ENCODE measurements at regions not wholly inside any gene's neighbourhood (a gene's known extent, or its start where the extent isn't known, plus 50 kb on each side); places are given as distances from the start of the nearest gene placed in this dataset.

GRCh38 chr5:152607401-152608160, 202.5 kb upstream of the NMUR2 start:
- no peaks in the 10 kb centered on the region for H3K9me3 ChIP-seq (ENCODE audit: low read depth, low read length)
- DNase-seq (ENCODE audit: low read depth, low spot score) = no peak
- no peak overlapping the region for H3K27ac ChIP-seq
- H3K36me3 ChIP-seq (ENCODE audit: insufficient read depth, low read length) = no peaks in the 10 kb centered on the region
- no peak overlapping the region for H3K4me3 ChIP-seq
- no peak overlapping the region for H3K9ac ChIP-seq (ENCODE audit: insufficient read length)
- TF ChIP-seq FOXP2 (optimal IDR thresholded peaks at IDR 0.05; ENCODE audit: control extremely low read depth, extremely low read length, insufficient read depth) = no peak
- no peak for TF ChIP-seq EZH2 (IDR thresholded peaks at IDR 0.05)
- no peak for TF ChIP-seq POLR2AphosphoS5 (IDR thresholded peaks at IDR 0.05; ENCODE audit: borderline replicate concordance, low read depth, low read length)

GRCh38 chr5:152608458-152608857, 203.4 kb upstream of the NMUR2 start:
- TF ChIP-seq POLR2AphosphoS5 (IDR thresholded peaks at IDR 0.05; ENCODE audit: borderline replicate concordance, low read depth, low read length) = no peak
- TF ChIP-seq FOXP2 (optimal IDR thresholded peaks at IDR 0.05; ENCODE audit: control extremely low read depth, extremely low read length, insufficient read depth) = no peak
- TF ChIP-seq EZH2 (IDR thresholded peaks at IDR 0.05) = no peak
- DNase-seq (ENCODE audit: low read depth, low spot score) = no peak
- no peak overlapping the region for H3K9ac ChIP-seq (ENCODE audit: insufficient read length)

GRCh38 chr5:152619756-152620155, 214.7 kb upstream of the NMUR2 start:
- TF ChIP-seq FOXP2 (optimal IDR thresholded peaks at IDR 0.05; ENCODE audit: control extremely low read depth, extremely low read length, insufficient read depth) = no peak
- no peak for TF ChIP-seq POLR2AphosphoS5 (IDR thresholded peaks at IDR 0.05; ENCODE audit: borderline replicate concordance, low read depth, low read length)
- TF ChIP-seq EZH2 (IDR thresholded peaks at IDR 0.05) = no peak
- H3K9ac ChIP-seq (ENCODE audit: insufficient read length) = no peak overlapping the region
- H3K36me3 ChIP-seq (ENCODE audit: insufficient read depth, low read length) = no peaks in the 10 kb centered on the region
- H3K27ac ChIP-seq = no peak overlapping the region
- no peak overlapping the region for H3K4me3 ChIP-seq
- H3K9me3 ChIP-seq (ENCODE audit: low read depth, low read length) = no peaks in the 10 kb centered on the region
- no peak for DNase-seq (ENCODE audit: low read depth, low spot score)

More at GRCh38 chr5:152608458-152608857, 203.4 kb upstream of the NMUR2 start:
- H3K9me3 ChIP-seq (ENCODE audit: low read depth, low read length) = no peaks in the 10 kb centered on the region
- H3K36me3 ChIP-seq (ENCODE audit: insufficient read depth, low read length) = no peaks in the 10 kb centered on the region
- H3K27ac ChIP-seq = no peak overlapping the region
- no peak overlapping the region for H3K4me3 ChIP-seq

- no peak overlapping the region for H3K27ac ChIP-seq
- no peak for TF ChIP-seq FOXP2 (optimal IDR thresholded peaks at IDR 0.05; ENCODE audit: control extremely low read depth, extremely low read length, insufficient read depth)
- TF ChIP-seq EZH2 (IDR thresholded peaks at IDR 0.05) = no peak
- no peak for TF ChIP-seq POLR2AphosphoS5 (IDR thresholded peaks at IDR 0.05; ENCODE audit: borderline replicate concordance, low read depth, low read length)
- no peaks in the 10 kb centered on the region for H3K36me3 ChIP-seq (ENCODE audit: insufficient read depth, low read length)
- H3K9ac ChIP-seq (ENCODE audit: insufficient read length) = no peak overlapping the region
- H3K4me3 ChIP-seq = no peak overlapping the region
- no peak for DNase-seq (ENCODE audit: low read depth, low spot score)
- no peaks in the 10 kb centered on the region for H3K9me3 ChIP-seq (ENCODE audit: low read depth, low read length)
Observed at GRCh38 chr5:152622628-152623027, 217.5 kb upstream of the NMUR2 start.

- no peak overlapping the region for H3K27ac ChIP-seq
- no peak for DNase-seq (ENCODE audit: low read depth, low spot score)
- no peaks in the 10 kb centered on the region for H3K36me3 ChIP-seq (ENCODE audit: insufficient read depth, low read length)
- H3K9me3 ChIP-seq (ENCODE audit: low read depth, low read length) = no peaks in the 10 kb centered on the region
- TF ChIP-seq POLR2AphosphoS5 (IDR thresholded peaks at IDR 0.05; ENCODE audit: borderline replicate concordance, low read depth, low read length) (no peak), EZH2 (IDR thresholded peaks at IDR 0.05) (no peak), FOXP2 (optimal IDR thresholded peaks at IDR 0.05; ENCODE audit: control extremely low read depth, extremely low read length, insufficient read depth) (no peak)
- no peak overlapping the region for H3K4me3 ChIP-seq
- no peak overlapping the region for H3K9ac ChIP-seq (ENCODE audit: insufficient read length)
Observed at GRCh38 chr5:152623951-152624350, 218.9 kb upstream of the NMUR2 start.

GRCh38 chr5:152625696-152626095, 220.6 kb upstream of the NMUR2 start:
- Histone ChIP-seq H3K9me3 (ENCODE audit: low read depth, low read length) (no peaks in the 10 kb centered on the region), H3K9ac (ENCODE audit: insufficient read length) (no peak overlapping the region), H3K4me3 (no peak overlapping the region), H3K36me3 (ENCODE audit: insufficient read depth, low read length) (no peaks in the 10 kb centered on the region), H3K27ac (no peak overlapping the region)
- no peak for DNase-seq (ENCODE audit: low read depth, low spot score)
- TF ChIP-seq EZH2 (IDR thresholded peaks at IDR 0.05) (no peak), POLR2AphosphoS5 (IDR thresholded peaks at IDR 0.05; ENCODE audit: borderline replicate concordance, low read depth, low read length) (no peak), FOXP2 (optimal IDR thresholded peaks at IDR 0.05; ENCODE audit: control extremely low read depth, extremely low read length, insufficient read depth) (no peak)

GRCh38 chr5:152631221-152631620, 226.1 kb upstream of the NMUR2 start:
- no peak for TF ChIP-seq POLR2AphosphoS5 (IDR thresholded peaks at IDR 0.05; ENCODE audit: borderline replicate concordance, low read depth, low read length)
- TF ChIP-seq FOXP2 (optimal IDR thresholded peaks at IDR 0.05; ENCODE audit: control extremely low read depth, extremely low read length, insufficient read depth) = no peak
- no peak for TF ChIP-seq EZH2 (IDR thresholded peaks at IDR 0.05)
- no peak overlapping the region for H3K9ac ChIP-seq (ENCODE audit: insufficient read length)
- no peak for DNase-seq (ENCODE audit: low read depth, low spot score)
- H3K36me3 ChIP-seq (ENCODE audit: insufficient read depth, low read length) = no peaks in the 10 kb centered on the region
- H3K4me3 ChIP-seq = no peak overlapping the region
- H3K9me3 ChIP-seq (ENCODE audit: low read depth, low read length) = no peaks in the 10 kb centered on the region
- H3K27ac ChIP-seq = no peak overlapping the region

GRCh38 chr5:152632360-152632759, 227.3 kb upstream of the NMUR2 start:
- Histone ChIP-seq H3K27ac (no peak overlapping the region), H3K4me3 (no peak overlapping the region), H3K9me3 (ENCODE audit: low read depth, low read length) (no peaks in the 10 kb centered on the region), H3K36me3 (ENCODE audit: insufficient read depth, low read length) (no peaks in the 10 kb centered on the region), H3K9ac (ENCODE audit: insufficient read length) (no peak overlapping the region)
- TF ChIP-seq FOXP2 (optimal IDR thresholded peaks at IDR 0.05; ENCODE audit: control extremely low read depth, extremely low read length, insufficient read depth) (no peak), POLR2AphosphoS5 (IDR thresholded peaks at IDR 0.05; ENCODE audit: borderline replicate concordance, low read depth, low read length) (no peak), EZH2 (IDR thresholded peaks at IDR 0.05) (no peak)
- DNase-seq (ENCODE audit: low read depth, low spot score) = no peak

Measured in SK-N-MC (cell line).